Upper lobe of right lung (tissue), 1 donor: ENCODE measurements at regions not wholly inside any gene's neighbourhood (a gene's known extent, or its start where the extent isn't known, plus 50 kb on each side); places are given as distances from the start of the nearest gene placed in this dataset.

Source experiments
- ATAC-seq: fragments of 200-7000 bp; cut with Tn5 transposase; one replicate; pipeline ENCODE4 v1.9.1; 2020; ENCODE audit warnings: mild to moderate bottlenecking, moderate library complexity
- DNase-seq: peaks from one replicate; pipeline ENCODE4 v3.0.0-alpha.2; 2020
- H3K27ac ChIP-seq: fragments of 200-600 bp; one replicate; pipeline ENCODE4 v1.8.0; 2022
- H3K27me3 ChIP-seq: fragments of 200-600 bp; one replicate; pipeline ENCODE4 v1.8.0; 2022; ENCODE audit warnings: mild to moderate bottlenecking
- H3K36me3 ChIP-seq: fragments of 200-600 bp; one replicate; pipeline ENCODE4 v1.8.0; 2022
- H3K4me1 ChIP-seq: fragments of 200-600 bp; one replicate; pipeline ENCODE4 v1.8.0; 2022
- H3K4me3 ChIP-seq: fragments of 200-600 bp; one replicate; pipeline ENCODE4 v1.8.0; 2022; ENCODE audit warnings: mild to moderate bottlenecking
- H3K9me3 ChIP-seq: fragments of 200-600 bp; one replicate; pipeline ENCODE4 v1.8.0; 2022
- intact Hi-C: fragments of 100-400 bp; cut with DNase I; formaldehyde crosslinking; loops from one replicate; pipeline ENCODE4 v1.11.0; 2022
- TF ChIP-seq, protein P1 (sequence below): fragments of 200-600 bp; IDR thresholded peaks from one replicate; pipeline ENCODE4 v1.8.0; 2022; ENCODE audit warnings: antibody characterized with exemption
- donor health status: DM: no; HTN: yes; CAD: no; lungs with severe emphysema.

DNA sequence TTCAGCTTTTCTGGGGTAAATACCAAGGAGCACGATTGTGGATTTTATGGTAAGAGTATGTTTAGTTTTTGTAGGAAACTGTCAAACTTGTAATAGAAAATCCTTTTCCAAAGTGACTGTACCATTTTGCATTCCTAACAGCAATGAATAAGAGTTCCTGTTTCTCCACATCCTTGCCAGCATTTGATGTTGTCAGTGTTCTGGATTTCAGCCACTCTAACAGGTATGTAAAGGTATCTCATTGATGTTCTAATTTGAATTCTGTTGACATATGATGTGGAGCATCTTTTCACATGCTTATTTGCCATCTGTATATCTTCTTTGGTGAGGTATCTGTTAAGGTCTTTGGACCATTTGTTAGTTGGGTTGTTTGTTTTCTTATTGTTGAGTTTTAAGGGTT is 50.3 kb upstream of the RGS2 start:
- DNase-seq = no peak
- Histone ChIP-seq H3K27ac (no peak overlapping the region), H3K4me1 (no peaks in the 10 kb centered on the region), H3K27me3 (no peaks in the 10 kb centered on the region), H3K9me3 (no peaks in the 10 kb centered on the region), H3K4me3 (no peak overlapping the region), H3K36me3 (no peaks in the 10 kb centered on the region)
- no peak for ATAC-seq
- TF ChIP-seq, protein P1, sequence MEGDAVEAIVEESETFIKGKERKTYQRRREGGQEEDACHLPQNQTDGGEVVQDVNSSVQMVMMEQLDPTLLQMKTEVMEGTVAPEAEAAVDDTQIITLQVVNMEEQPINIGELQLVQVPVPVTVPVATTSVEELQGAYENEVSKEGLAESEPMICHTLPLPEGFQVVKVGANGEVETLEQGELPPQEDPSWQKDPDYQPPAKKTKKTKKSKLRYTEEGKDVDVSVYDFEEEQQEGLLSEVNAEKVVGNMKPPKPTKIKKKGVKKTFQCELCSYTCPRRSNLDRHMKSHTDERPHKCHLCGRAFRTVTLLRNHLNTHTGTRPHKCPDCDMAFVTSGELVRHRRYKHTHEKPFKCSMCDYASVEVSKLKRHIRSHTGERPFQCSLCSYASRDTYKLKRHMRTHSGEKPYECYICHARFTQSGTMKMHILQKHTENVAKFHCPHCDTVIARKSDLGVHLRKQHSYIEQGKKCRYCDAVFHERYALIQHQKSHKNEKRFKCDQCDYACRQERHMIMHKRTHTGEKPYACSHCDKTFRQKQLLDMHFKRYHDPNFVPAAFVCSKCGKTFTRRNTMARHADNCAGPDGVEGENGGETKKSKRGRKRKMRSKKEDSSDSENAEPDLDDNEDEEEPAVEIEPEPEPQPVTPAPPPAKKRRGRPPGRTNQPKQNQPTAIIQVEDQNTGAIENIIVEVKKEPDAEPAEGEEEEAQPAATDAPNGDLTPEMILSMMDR = no peak
- intact Hi-C loops = no loop called here
